GM12891 (cell line): ENCODE measurements at regions not wholly inside any gene's neighbourhood (a gene's known extent, or its start where the extent isn't known, plus 50 kb on each side); places are given as distances from the start of the nearest gene placed in this dataset.

Experiments used
- DNase-seq: peaks from one replicate; pipeline ENCODE4 v3.0.0; 2011; ENCODE audit warnings: low spot score; ENCODE audit not compliant: insufficient read length
- FAIRE-seq: peaks from 2 replicates; lab custom pipeline; 2011; peaks lifted over from hg19 to GRCh38; lab: Jason Lieb, UNC
- PAX5 ChIP-seq: IDR thresholded peaks from 2 replicates; pipeline ENCODE4 v1.6.1; 2011; ENCODE audit warnings: low read length, moderate library complexity, mild to moderate bottlenecking; ENCODE audit not compliant: insufficient read depth, severe bottlenecking
- POLR2A ChIP-seq: IDR thresholded peaks from 2 replicates; pipeline ENCODE4 v1.6.1; 2011; ENCODE audit warnings: low read depth, low read length, control low read depth
- POLR2AphosphoS5 ChIP-seq: IDR thresholded peaks from 2 replicates; pipeline ENCODE4 v1.6.1; 2011; ENCODE audit warnings: low read depth, low read length, control low read depth
- POU2F2 ChIP-seq: IDR thresholded peaks from 2 replicates; pipeline ENCODE4 v1.6.1; 2011; ENCODE audit warnings: low read depth, mild to moderate bottlenecking, control low read depth, low read length, moderate library complexity
- SPI1 ChIP-seq: IDR thresholded peaks from 2 replicates; pipeline ENCODE4 v1.6.1; 2011; ENCODE audit warnings: low read depth, low read length, control low read depth
- TAF1 ChIP-seq: IDR thresholded peaks from 2 replicates; pipeline ENCODE4 v1.6.1; 2011; ENCODE audit warnings: low read depth, low read length, control low read depth

DNA sequence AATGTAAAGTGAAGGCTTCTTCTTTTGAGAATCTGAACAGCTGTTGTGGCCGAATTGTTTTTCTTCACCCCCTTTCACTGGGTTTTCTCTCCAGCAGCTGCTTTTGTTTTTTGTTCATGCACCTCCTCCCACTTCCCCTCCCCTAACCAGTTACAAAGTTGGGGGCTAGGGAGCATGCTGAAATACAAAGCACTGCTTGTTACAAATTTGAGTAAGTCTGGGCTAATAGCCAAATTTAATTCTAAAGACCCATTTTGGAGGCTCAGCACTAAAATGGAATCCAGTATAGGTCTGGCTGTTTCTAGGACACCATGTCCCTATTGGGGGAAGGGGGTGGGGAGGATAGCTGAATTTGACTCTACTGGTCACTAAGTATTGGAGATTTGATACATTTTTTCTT is 89.2 kb upstream of the GPM6B start:
- TF ChIP-seq POLR2A (no peak), POLR2AphosphoS5 (no peak), SPI1 (no peak), TAF1 (no peak), PAX5 (no peak), POU2F2 (no peak)
- DNase-seq = no peak
- FAIRE-seq = no peak

DNA sequence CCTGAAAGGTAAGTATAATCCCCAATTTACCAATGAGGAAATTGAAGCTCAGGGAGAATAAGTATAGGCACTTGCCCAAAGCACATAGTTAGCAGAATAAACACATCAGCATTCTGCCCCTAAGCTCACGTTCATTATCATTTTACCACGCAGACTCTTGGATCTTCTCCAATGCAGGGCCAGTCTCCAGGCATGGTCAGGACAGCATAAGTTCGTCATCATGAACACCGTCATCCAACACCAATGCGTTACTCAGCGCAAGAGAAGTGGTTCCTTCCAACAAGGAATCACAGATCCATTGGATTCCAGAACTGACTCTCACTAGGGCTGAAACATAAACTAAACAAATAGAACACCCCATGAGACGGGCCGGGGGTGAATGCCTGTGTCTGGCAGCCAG is 86.5 kb upstream of the GPM6B start:
- TF ChIP-seq POLR2A (no peak), TAF1 (no peak), SPI1 (no peak), POU2F2 (no peak), POLR2AphosphoS5 (no peak), PAX5 (no peak)
- DNase-seq (no peak), FAIRE-seq (no peak)

DNA sequence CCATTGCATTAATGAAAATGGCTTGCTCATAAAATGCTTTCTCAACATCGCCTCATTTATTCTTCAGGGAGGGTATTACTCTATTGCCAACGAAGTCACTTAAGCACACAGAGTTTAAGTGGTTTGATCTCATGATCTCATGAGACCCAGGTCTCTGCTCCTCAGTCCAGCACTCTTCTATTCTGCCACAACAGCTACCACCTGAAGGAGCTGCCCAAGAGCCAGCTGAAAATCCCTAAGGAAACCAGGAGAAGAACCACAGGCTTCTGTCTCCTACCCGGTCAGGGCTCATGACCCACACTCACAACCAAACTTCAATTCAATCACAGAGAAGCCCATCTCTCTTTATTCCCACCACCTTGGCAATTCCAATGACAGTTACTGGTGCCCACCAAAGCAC is 85.5 kb upstream of the GPM6B start:
- DNase-seq = no peak
- TF ChIP-seq PAX5 (no peak), POU2F2 (no peak), POLR2A (no peak), TAF1 (no peak), SPI1 (no peak), POLR2AphosphoS5 (no peak)
- FAIRE-seq = no peak

DNA sequence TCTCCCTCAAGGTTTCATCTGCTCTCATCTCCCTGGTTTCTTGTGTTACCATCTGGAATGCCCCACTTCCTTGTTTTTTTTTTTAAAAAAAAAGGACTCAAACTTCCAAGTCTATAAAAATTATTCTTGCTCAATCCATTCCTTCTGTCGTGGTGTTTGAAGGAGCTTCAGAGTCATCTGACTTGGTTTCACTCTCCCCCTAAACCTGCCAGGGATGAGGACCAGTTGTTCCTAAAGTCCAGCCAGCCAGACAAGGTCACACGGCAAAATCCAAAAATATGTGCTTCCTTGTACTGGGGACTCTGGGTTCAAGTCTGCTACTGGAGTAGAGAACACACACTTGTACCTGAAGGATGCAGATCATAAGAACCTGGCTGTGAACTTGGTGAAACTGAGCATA is 84.5 kb upstream of the GPM6B start:
- TF ChIP-seq PAX5 (no peak), SPI1 (no peak), POLR2A (no peak), TAF1 (no peak), POLR2AphosphoS5 (no peak), POU2F2 (no peak)
- no peak for DNase-seq
- FAIRE-seq = no peak

DNA sequence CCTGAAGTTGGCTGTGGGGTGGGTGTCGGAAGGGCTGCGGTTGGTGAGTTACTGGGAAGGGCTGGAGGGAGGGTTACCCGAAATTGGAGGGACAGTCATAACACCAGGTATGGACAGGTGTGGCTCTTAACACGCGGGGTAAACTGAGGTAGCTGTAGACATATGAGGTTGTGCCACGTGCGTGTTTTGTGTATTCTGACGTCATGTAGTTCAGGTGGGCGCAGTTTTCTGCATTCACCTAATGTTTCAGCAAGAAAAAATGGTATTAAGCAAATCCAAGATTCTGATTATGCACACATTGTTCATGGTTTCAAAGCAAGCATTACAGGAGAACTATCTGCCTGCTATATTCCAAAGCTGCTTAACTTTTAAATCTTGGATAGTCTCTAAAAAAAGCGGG is 83.5 kb upstream of the GPM6B start:
- FAIRE-seq = no peak

DNA sequence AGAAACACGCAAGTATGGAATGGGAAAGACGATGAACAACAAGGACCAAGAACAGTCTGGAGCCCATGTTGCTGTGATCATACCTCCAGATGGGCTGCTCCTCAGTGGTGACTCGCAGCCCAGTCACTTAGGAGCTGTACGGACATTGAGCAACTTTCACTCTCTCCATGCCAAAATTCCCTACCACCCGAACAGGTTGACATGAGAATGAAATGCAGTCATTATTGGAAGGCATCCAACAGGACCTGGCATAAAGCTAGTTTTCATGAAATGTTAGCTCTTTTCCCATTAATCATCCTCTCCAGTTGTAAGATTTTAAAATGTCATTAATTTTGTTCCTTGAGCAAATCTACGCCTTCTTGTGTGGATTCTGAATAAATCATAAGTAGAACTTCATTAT is 82.7 kb upstream of the GPM6B start:
- TF ChIP-seq PAX5 = no peak
- peak; percentile 59 for FAIRE-seq
- no peak for DNase-seq

More for the DNA sequence above, 83.5 kb upstream of the GPM6B start:
- TF ChIP-seq SPI1 (no peak), PAX5 (no peak), POLR2A (no peak), TAF1 (no peak), POU2F2 (no peak), POLR2AphosphoS5 (no peak)
- DNase-seq = no peak

DNA sequence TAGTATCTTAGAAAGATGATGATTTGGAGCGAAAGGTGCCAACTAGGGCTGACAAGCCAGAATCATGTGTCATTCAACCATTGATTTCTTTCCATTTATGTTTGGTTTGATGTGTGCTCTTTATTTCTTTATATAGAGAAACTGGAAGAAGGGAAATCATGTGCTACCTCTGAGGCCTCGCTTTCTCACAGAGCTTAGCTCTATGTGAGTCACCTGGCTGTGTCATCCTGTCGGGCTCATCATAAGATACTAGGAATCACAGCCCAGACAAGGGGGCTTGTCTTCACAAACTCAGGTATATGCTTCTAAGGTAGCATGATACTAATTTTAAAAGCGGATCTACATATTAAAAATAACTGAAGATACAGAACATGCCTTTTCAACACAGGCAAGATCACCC is 81.7 kb upstream of the GPM6B start:
- DNase-seq (no peak), FAIRE-seq (no peak)
- TF ChIP-seq POLR2AphosphoS5 (no peak), POU2F2 (no peak), PAX5 (no peak), SPI1 (no peak), TAF1 (no peak), POLR2A (no peak)

DNA sequence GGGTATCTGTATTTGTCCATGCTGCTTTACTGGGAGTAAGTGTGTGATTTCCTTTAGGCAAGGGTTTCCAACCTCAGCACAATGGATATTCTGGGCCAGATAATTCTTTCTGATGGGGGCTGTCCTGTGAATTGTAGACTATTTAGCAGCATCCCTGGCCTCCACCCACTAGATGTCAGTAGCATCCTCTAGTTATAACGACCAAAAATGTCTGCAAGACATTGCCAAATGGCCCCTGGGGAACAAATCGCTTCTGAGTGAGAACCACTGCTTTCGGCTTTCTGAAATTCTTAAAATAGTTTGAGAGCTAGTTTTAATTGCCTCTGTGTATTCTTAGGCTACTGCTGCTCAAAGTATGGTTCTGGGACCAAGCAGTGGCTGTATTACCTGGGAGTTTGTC is 81.2 kb upstream of the GPM6B start:
- FAIRE-seq (peak; percentile 82), DNase-seq (no peak)
- no peak for TF ChIP-seq POU2F2
- TF ChIP-seq TAF1 = no peak
- no peak for TF ChIP-seq POLR2AphosphoS5
- no peak for TF ChIP-seq SPI1
- no peak for TF ChIP-seq POLR2A
- TF ChIP-seq PAX5 = no peak

DNA sequence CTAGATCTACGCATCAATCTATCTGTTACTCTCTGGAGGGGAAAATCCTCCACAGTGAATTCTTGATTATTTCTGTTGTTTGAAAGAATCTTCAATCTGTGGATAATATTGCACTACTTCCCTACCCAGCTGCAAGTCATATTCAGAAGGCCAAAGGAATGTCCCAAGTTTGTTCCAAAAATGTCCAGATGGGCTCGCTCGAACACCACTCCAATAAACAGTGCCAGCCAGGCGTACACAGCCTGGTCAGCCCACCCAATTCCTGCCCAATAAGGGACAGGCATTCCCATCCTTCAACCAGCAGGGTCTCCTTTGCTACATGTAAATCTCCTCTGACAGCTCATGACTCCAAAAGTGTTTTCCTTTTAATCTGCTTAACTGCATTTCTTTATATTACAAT is 80.7 kb upstream of the GPM6B start:
- DNase-seq (no peak), FAIRE-seq (no peak)
- no peak for TF ChIP-seq SPI1
- TF ChIP-seq POLR2AphosphoS5 = no peak
- no peak for TF ChIP-seq POU2F2
- TF ChIP-seq POLR2A = no peak
- TF ChIP-seq PAX5 = no peak
- TF ChIP-seq TAF1 = no peak

DNA sequence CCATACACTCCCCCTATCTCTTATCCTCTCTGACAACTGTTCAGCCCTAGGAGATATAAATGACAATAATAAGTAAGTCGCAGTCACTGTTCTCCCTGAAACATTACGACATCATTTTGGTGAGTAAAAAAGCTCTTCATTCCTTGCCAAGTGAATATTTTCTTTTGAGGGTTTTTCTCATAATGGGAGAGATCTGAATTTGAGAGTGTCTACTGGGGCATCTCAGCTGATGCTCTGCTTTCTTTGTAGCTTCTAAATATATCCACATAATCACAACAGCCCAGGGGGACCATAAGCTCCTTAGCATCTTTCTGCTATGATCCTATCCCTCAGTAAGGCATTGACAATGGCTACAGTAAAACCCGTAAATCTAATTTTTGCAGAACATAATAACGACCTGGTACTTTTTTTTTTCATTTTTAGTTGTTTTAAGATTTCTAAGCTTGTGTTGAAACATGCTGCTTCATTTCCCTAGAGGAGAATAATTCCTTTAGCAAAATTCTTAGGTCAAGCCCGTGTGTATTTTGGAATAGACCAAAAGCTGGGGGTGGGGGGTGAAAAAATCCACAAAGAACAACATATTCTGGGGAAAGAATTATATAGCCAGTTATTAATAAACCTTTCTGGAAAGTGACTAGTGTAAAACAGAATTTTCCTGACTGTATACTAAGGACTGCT is 78.1 kb upstream of the GPM6B start:
- TF ChIP-seq POLR2A (no peak), POU2F2 (no peak), PAX5 (no peak), SPI1 (no peak), POLR2AphosphoS5 (no peak), TAF1 (no peak)
- FAIRE-seq (no peak), DNase-seq (no peak)
